ENCODE measurements at regions not wholly inside any gene's neighbourhood (a gene's known extent, or its start where the extent isn't known, plus 50 kb on each side); places are given as distances from the start of the nearest gene placed in this dataset.

DNA sequence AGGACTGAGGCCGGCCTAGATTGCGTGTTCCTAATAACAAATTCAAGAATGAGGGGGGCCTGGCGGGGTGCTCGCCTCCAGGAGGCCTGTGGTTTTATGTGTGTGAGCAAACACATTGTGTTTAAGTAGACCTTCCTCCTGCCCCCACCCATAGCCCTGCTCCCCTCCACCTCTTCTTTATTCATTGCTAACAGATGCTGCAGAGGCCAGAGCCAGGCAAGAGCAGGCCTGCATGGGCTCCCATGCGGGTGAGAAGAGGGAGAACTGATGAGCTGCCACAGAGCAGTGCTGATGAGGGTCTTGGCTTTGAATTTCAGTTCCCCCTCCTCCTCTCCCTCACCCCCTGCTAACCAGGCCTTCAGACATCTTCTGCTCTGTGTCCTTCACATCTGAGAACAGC is 154.6 kb downstream of the OSR1 start:
- BruUV-seq (replicated peaks) = no TSS peak
- ChIA-PET POLR2A (ENCODE audit: unreplicated experiment) (no interaction called here), CTCF (no interaction called here)
- no peak overlapping the region for H3K9ac ChIP-seq (ENCODE audit: low read length)
- H4K20me1 ChIP-seq (ENCODE audit: low read length) = no peaks in the 10 kb centered on the region
- H3K27ac ChIP-seq (ENCODE audit: low read length) = no peak overlapping the region
- H3K79me2 ChIP-seq (ENCODE audit: low read length) = no peaks in the 10 kb centered on the region
- H3K4me3 ChIP-seq (ENCODE audit: low read length) = no peak overlapping the region
- H3K4me2 ChIP-seq (ENCODE audit: low read length) = no peak overlapping the region
- H3K4me1 ChIP-seq (ENCODE audit: insufficient read depth, low read length) = no peaks in the 10 kb centered on the region
- no peaks in the 10 kb centered on the region for H3K27me3 ChIP-seq (ENCODE audit: low read length)
- H3K9me2 ChIP-seq (replicated peaks; ENCODE audit: low read length) = no peaks in the 10 kb centered on the region
- DNase-seq (no peak), ATAC-seq (no peak)
- intact Hi-C loops (cut with micrococcal nuclease) = no loop called here
- no peaks in the 10 kb centered on the region for H3K9me3 ChIP-seq (ENCODE audit: low read length)
- no peaks in the 10 kb centered on the region for H3K36me3 ChIP-seq (ENCODE audit: low read depth, low read length)
- no peaks in the 10 kb centered on the region for H3F3A ChIP-seq (ENCODE audit: low read length, unreplicated experiment)
- H2AFZ ChIP-seq (ENCODE audit: low read length) = no peak overlapping the region
- TF ChIP-seq EZH2 (IDR thresholded peaks at IDR 0.05; ENCODE audit: low read length, unreplicated experiment) = no peak
- no peak for TF ChIP-seq EZH2phosphoT487 (IDR thresholded peaks at IDR 0.05; ENCODE audit: borderline replicate concordance, low read length)
- TF ChIP-seq, protein P1, sequence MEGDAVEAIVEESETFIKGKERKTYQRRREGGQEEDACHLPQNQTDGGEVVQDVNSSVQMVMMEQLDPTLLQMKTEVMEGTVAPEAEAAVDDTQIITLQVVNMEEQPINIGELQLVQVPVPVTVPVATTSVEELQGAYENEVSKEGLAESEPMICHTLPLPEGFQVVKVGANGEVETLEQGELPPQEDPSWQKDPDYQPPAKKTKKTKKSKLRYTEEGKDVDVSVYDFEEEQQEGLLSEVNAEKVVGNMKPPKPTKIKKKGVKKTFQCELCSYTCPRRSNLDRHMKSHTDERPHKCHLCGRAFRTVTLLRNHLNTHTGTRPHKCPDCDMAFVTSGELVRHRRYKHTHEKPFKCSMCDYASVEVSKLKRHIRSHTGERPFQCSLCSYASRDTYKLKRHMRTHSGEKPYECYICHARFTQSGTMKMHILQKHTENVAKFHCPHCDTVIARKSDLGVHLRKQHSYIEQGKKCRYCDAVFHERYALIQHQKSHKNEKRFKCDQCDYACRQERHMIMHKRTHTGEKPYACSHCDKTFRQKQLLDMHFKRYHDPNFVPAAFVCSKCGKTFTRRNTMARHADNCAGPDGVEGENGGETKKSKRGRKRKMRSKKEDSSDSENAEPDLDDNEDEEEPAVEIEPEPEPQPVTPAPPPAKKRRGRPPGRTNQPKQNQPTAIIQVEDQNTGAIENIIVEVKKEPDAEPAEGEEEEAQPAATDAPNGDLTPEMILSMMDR (conservative IDR thresholded peaks at IDR 0.05; ENCODE audit: low read depth, low read length) = no peak

DNA sequence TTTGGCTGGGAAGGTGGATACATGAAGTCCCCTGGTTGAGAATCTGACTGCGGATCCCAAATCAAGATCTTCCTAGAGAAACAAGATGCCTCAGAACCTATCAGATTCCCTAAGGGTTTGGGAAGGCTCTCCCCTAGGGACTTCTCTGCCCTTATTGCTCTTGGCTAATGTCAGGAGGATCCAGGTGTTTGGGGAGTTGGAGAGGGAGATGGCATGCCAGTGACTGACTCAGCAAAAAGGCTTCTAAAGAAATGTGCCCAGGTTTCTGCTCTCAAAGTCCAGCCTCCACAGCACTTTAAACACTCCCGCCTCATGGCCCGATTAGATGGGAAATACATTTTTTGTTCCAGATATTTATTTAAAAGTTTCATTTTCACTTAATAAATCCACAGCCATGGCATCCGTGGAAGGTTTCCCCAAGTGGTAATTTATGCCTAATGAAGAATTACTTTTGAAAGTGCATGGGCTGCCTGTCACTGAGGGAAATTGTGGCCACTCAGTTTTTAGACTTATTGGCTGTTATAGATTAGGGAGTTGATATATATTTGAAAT is 156.4 kb downstream of the OSR1 start:
- Histone ChIP-seq H3F3A (ENCODE audit: low read length, unreplicated experiment) (no peaks in the 10 kb centered on the region), H3K9me3 (ENCODE audit: low read length) (no peaks in the 10 kb centered on the region), H2AFZ (ENCODE audit: low read length) (no peak overlapping the region), H3K4me1 (ENCODE audit: insufficient read depth, low read length) (no peaks in the 10 kb centered on the region), H3K27me3 (ENCODE audit: low read length) (no peaks in the 10 kb centered on the region), H3K9me2 (replicated peaks; ENCODE audit: low read length) (no peaks in the 10 kb centered on the region), H3K27ac (ENCODE audit: low read length) (no peak overlapping the region), H3K36me3 (ENCODE audit: low read depth, low read length) (no peaks in the 10 kb centered on the region), H3K4me2 (ENCODE audit: low read length) (no peak overlapping the region), H4K20me1 (ENCODE audit: low read length) (no peaks in the 10 kb centered on the region), H3K79me2 (ENCODE audit: low read length) (no peaks in the 10 kb centered on the region), H3K9ac (ENCODE audit: low read length) (no peak overlapping the region), H3K4me3 (ENCODE audit: low read length) (no peak overlapping the region)
- no peak for DNase-seq
- BruUV-seq (replicated peaks) = no TSS peak
- POLR2A ChIA-PET (ENCODE audit: unreplicated experiment) = no interaction called here
- ATAC-seq = no peak
- TF ChIP-seq EZH2 (IDR thresholded peaks at IDR 0.05; ENCODE audit: low read length, unreplicated experiment) (no peak), EZH2phosphoT487 (IDR thresholded peaks at IDR 0.05; ENCODE audit: borderline replicate concordance, low read length) (no peak)
- TF ChIP-seq, protein P1 (conservative IDR thresholded peaks at IDR 0.05; ENCODE audit: low read depth, low read length) = no peak
- intact Hi-C loops (cut with micrococcal nuclease) = no loop called here
- CTCF ChIA-PET = no interaction called here

DNA sequence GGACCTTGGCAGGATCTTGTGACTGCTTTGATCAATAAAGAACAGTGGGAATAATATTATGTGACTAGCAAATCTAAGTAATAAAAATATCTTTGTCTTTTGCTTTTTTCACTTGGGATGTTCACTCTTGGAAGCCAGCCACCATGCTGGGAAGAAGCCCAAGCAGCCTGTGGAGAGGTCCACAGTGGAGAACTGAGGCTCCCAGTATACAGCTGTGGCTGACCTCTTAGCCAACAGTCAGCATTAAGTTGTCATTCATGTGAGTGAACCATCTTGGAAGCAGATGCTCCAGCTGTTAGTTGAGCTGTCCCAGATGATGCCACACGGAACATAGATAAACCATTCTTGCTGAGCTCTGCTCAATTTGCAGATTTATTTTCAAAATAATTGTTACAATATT is 160.0 kb downstream of the OSR1 start:
- Histone ChIP-seq H3K36me3 (ENCODE audit: low read depth, low read length) (no peaks in the 10 kb centered on the region), H3K9me3 (ENCODE audit: low read length) (no peaks in the 10 kb centered on the region), H3K4me1 (ENCODE audit: insufficient read depth, low read length) (no peaks in the 10 kb centered on the region), H4K20me1 (ENCODE audit: low read length) (no peaks in the 10 kb centered on the region), H3K9ac (ENCODE audit: low read length) (no peak overlapping the region), H3K27me3 (ENCODE audit: low read length) (no peaks in the 10 kb centered on the region), H3F3A (ENCODE audit: low read length, unreplicated experiment) (no peaks in the 10 kb centered on the region), H3K9me2 (replicated peaks; ENCODE audit: low read length) (no peaks in the 10 kb centered on the region), H3K27ac (ENCODE audit: low read length) (no peak overlapping the region), H3K4me2 (ENCODE audit: low read length) (no peak overlapping the region), H2AFZ (ENCODE audit: low read length) (no peak overlapping the region), H3K79me2 (ENCODE audit: low read length) (no peaks in the 10 kb centered on the region), H3K4me3 (ENCODE audit: low read length) (no peak overlapping the region)
- no peak for DNase-seq
- no peak for ATAC-seq
- CTCF ChIA-PET = no interaction called here
- intact Hi-C loops (cut with micrococcal nuclease) = no loop called here
- TF ChIP-seq EZH2 (IDR thresholded peaks at IDR 0.05; ENCODE audit: low read length, unreplicated experiment) = no peak
- no peak for TF ChIP-seq EZH2phosphoT487 (IDR thresholded peaks at IDR 0.05; ENCODE audit: borderline replicate concordance, low read length)
- TF ChIP-seq, protein P1 (conservative IDR thresholded peaks at IDR 0.05; ENCODE audit: low read depth, low read length) = no peak
- POLR2A ChIA-PET (ENCODE audit: unreplicated experiment) = no interaction called here
- no TSS peak for BruUV-seq (replicated peaks)
